GM23338 (cell line): ENCODE measurements at regions not wholly inside any gene's neighbourhood (a gene's known extent, or its start where the extent isn't known, plus 50 kb on each side); places are given as distances from the start of the nearest gene placed in this dataset.

Experiments used
- CREB1 ChIP-seq: fragments of 250-450 bp; sonication (Bioruptor Pico); IDR thresholded peaks from 2 replicates; pipeline ENCODE4 v1.5.0; 2020; ENCODE audit warnings: low read depth, mild to moderate bottlenecking, moderate library complexity
- TF ChIP-seq, protein P1 (sequence below), 2 experiments: fragments of 200-600 bp in 1 of 2; sonication (generic) in 1 of 2; conservative IDR thresholded peaks; 2 replicates each; pipeline versions ENCODE4 v1.5.1 to v1.6.1; 2016 to 2017; ENCODE audit warnings: antibody characterized with exemption in 2 of 2, low read depth in 2 of 2, mild to moderate bottlenecking in 2 of 2, moderate library complexity in 1 of 2

DNA sequence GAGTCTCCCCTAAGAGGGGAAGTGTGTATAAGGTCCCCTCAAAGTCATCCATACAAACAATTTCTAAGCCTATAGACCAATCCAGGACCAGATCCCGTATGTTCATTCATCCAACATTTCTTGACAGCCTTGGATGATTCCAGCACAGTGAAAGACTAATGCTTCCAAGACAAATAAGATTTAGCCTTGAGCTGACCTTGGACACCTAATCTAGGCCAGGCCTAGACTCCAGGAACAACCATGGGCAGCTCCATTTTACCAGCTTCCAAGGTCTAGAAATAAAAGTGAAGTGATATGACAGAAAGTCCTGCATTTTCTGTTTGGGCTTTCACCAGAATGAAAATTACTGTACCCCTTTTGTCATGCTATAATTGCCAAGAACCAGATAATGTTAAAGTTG is 67.9 kb upstream of the BCL6 start:
- TF ChIP-seq, protein P1, sequence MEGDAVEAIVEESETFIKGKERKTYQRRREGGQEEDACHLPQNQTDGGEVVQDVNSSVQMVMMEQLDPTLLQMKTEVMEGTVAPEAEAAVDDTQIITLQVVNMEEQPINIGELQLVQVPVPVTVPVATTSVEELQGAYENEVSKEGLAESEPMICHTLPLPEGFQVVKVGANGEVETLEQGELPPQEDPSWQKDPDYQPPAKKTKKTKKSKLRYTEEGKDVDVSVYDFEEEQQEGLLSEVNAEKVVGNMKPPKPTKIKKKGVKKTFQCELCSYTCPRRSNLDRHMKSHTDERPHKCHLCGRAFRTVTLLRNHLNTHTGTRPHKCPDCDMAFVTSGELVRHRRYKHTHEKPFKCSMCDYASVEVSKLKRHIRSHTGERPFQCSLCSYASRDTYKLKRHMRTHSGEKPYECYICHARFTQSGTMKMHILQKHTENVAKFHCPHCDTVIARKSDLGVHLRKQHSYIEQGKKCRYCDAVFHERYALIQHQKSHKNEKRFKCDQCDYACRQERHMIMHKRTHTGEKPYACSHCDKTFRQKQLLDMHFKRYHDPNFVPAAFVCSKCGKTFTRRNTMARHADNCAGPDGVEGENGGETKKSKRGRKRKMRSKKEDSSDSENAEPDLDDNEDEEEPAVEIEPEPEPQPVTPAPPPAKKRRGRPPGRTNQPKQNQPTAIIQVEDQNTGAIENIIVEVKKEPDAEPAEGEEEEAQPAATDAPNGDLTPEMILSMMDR (conservative IDR thresholded peaks at IDR 0.05; ENCODE audit: low read depth in 2 of 2): no peak
- TF ChIP-seq CREB1 (CRISPR knock-in tag): no peak
